Lower leg skin (tissue), 3 donors: ENCODE measurements at regions not wholly inside any gene's neighbourhood (a gene's known extent, or its start where the extent isn't known, plus 50 kb on each side); places are given as distances from the start of the nearest gene placed in this dataset.

Source experiments
- POLR2A ChIP-seq, 2 donors: fragments of 450-650 bp; IDR thresholded peaks; one replicate each; pipeline ENCODE4 v1.6.1; 2016 to 2017; ENCODE audit warnings: antibody characterized with exemption in 2 of 2, mild to moderate bottlenecking in 1 of 2, moderate library complexity in 1 of 2
- TF ChIP-seq, protein P1 (sequence below), 3 donors: fragments of 450-650 bp; IDR thresholded peaks; one replicate each; pipeline ENCODE4 v1.5.1; 2016; ENCODE audit warnings: antibody characterized with exemption in 3 of 3, mild to moderate bottlenecking in 3 of 3, moderate library complexity in 2 of 3

DNA sequence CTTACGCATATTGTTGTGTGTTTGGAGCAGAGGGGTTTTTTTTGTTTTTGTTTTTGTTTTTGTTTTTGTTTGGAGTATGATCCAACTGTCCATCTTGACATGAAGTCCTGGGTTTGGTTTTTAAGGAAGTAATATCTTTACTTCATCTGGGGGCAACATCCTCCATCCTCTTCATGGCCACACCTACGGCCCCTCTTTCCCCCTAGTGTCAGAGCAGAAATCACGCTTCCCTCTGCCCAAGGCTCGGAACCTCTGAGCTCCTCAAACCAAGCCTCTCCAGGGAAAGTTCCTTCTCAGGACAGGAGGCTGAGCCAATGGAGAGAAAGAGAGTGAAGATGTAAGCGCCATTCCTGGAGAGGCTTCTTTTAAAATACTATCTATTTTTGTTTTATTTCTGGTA lies 58.6 kb upstream of the PDX1 start:
- TF ChIP-seq, protein P1, sequence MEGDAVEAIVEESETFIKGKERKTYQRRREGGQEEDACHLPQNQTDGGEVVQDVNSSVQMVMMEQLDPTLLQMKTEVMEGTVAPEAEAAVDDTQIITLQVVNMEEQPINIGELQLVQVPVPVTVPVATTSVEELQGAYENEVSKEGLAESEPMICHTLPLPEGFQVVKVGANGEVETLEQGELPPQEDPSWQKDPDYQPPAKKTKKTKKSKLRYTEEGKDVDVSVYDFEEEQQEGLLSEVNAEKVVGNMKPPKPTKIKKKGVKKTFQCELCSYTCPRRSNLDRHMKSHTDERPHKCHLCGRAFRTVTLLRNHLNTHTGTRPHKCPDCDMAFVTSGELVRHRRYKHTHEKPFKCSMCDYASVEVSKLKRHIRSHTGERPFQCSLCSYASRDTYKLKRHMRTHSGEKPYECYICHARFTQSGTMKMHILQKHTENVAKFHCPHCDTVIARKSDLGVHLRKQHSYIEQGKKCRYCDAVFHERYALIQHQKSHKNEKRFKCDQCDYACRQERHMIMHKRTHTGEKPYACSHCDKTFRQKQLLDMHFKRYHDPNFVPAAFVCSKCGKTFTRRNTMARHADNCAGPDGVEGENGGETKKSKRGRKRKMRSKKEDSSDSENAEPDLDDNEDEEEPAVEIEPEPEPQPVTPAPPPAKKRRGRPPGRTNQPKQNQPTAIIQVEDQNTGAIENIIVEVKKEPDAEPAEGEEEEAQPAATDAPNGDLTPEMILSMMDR (IDR thresholded peaks at IDR 0.05): no peak
- no peak for TF ChIP-seq POLR2A (IDR thresholded peaks at IDR 0.05)
